ENCODE measurements at regions not wholly inside any gene's neighbourhood (a gene's known extent, or its start where the extent isn't known, plus 50 kb on each side); places are given as distances from the start of the nearest gene placed in this dataset.

- Histone ChIP-seq H2BK12ac (ENCODE audit: low read length in 2 of 2) (no peak overlapping the region), H3K23ac (ENCODE audit: low read length in 2 of 2) (no peak overlapping the region), H2BK5ac (ENCODE audit: low read depth, low read length, poor library complexity, severe bottlenecking) (no peak overlapping the region), H3K4me3 (ENCODE audit: insufficient read depth in 1 of 2, low read depth in 1 of 2, low read length in 2 of 2) (no peak overlapping the region), H3K18ac (ENCODE audit: low read depth in 1 of 2, low read length in 2 of 2) (no peak overlapping the region), H2AK5ac (ENCODE audit: low read length, severe bottlenecking) (no peak overlapping the region), H2BK120ac (ENCODE audit: low read depth, low read length) (no peak overlapping the region), H3K36me3 (ENCODE audit: control insufficient read depth in 1 of 2, insufficient read depth in 2 of 2, low read depth in 1 of 2, low read length in 2 of 2) (no peaks in the 10 kb centered on the region), H3K4me2 (ENCODE audit: low read length, poor library complexity, severe bottlenecking) (no peak overlapping the region), H3K9ac (ENCODE audit: low read length) (peak overlapping the region; percentile 70), H3K4me1 (ENCODE audit: control insufficient read depth, insufficient read depth, low read depth, low read length) (no peaks in the 10 kb centered on the region), H3K14ac (ENCODE audit: low read length in 2 of 2) (no peak overlapping the region), H3K9me3 (ENCODE audit: control insufficient read depth, low read length) (no peaks in the 10 kb centered on the region), H4K8ac (ENCODE audit: low read length) (no peak overlapping the region), H3K79me1 (replicated peaks; ENCODE audit: low read length, poor library complexity, severe bottlenecking) (no peaks in the 10 kb centered on the region), H3K27ac (ENCODE audit: low read length, poor library complexity, severe bottlenecking) (no peak overlapping the region), H2BK15ac (ENCODE audit: low read depth, poor library complexity, severe bottlenecking) (no peak overlapping the region), H2AFZ (ENCODE audit: low read depth, low read length) (no peak overlapping the region), H3K27me3 (ENCODE audit: control insufficient read depth in 1 of 2, insufficient read depth in 1 of 2, low read length in 2 of 2) (no peaks in the 10 kb centered on the region), H3K4ac (ENCODE audit: low read depth in 1 of 2, low read length in 2 of 2) (no peak overlapping the region), H4K91ac (ENCODE audit: low read length) (no peak overlapping the region)
- 79% methylated on average over 3 of the region's 3 CpGs for WGBS
- no peak for DNase-seq
Observed at GRCh38 chr1:219553934-219554502, 58.9 kb downstream of the ZC3H11B start.

- H4K8ac ChIP-seq (ENCODE audit: low read length) = no peak overlapping the region
- H2BK15ac ChIP-seq (ENCODE audit: low read depth, poor library complexity, severe bottlenecking) = no peak overlapping the region
- no peak overlapping the region for H3K18ac ChIP-seq (ENCODE audit: low read depth in 1 of 2, low read length in 2 of 2)
- H2AK5ac ChIP-seq (ENCODE audit: low read length, severe bottlenecking) = no peak overlapping the region
- no peak for DNase-seq
- no peak overlapping the region for H3K23ac ChIP-seq (ENCODE audit: low read length in 2 of 2)
- H2BK12ac ChIP-seq (ENCODE audit: low read length in 2 of 2) = no peak overlapping the region
- no peak overlapping the region for H2BK120ac ChIP-seq (ENCODE audit: low read depth, low read length)
- H3K79me1 ChIP-seq (replicated peaks; ENCODE audit: low read length, poor library complexity, severe bottlenecking) = no peaks in the 10 kb centered on the region
- no peaks in the 10 kb centered on the region for H3K36me3 ChIP-seq (ENCODE audit: control insufficient read depth in 1 of 2, insufficient read depth in 2 of 2, low read depth in 1 of 2, low read length in 2 of 2)
- H3K27ac ChIP-seq (ENCODE audit: low read length, poor library complexity, severe bottlenecking) = no peak overlapping the region
- no peaks in the 10 kb centered on the region for H3K9me3 ChIP-seq (ENCODE audit: control insufficient read depth, low read length)
- H4K91ac ChIP-seq (ENCODE audit: low read length) = no peak overlapping the region
- no peak overlapping the region for H3K4me2 ChIP-seq (ENCODE audit: low read length, poor library complexity, severe bottlenecking)
- no peak overlapping the region for H3K4ac ChIP-seq (ENCODE audit: low read depth in 1 of 2, low read length in 2 of 2)
- no peak overlapping the region for H2AFZ ChIP-seq (ENCODE audit: low read depth, low read length)
- H3K4me3 ChIP-seq (ENCODE audit: insufficient read depth in 1 of 2, low read depth in 1 of 2, low read length in 2 of 2) = no peak overlapping the region
- no peaks in the 10 kb centered on the region for H3K4me1 ChIP-seq (ENCODE audit: control insufficient read depth, insufficient read depth, low read depth, low read length)
- 77% methylated on average over 2 of the region's 2 CpGs for WGBS
- H3K9ac ChIP-seq (ENCODE audit: low read length) = peak overlapping the region; percentile 5
- no peak overlapping the region for H3K14ac ChIP-seq (ENCODE audit: low read length in 2 of 2)
- no peaks in the 10 kb centered on the region for H3K27me3 ChIP-seq (ENCODE audit: control insufficient read depth in 1 of 2, insufficient read depth in 1 of 2, low read length in 2 of 2)
- H2BK5ac ChIP-seq (ENCODE audit: low read depth, low read length, poor library complexity, severe bottlenecking) = no peak overlapping the region
Observed at GRCh38 chr1:219550201-219550600, 62.7 kb downstream of the ZC3H11B start.

GRCh38 chr1:219549215-219549614 lies 63.7 kb downstream of the ZC3H11B start:
- H4K8ac ChIP-seq (ENCODE audit: low read length) = no peak overlapping the region
- no peak overlapping the region for H3K23ac ChIP-seq (ENCODE audit: low read length in 2 of 2)
- no peak overlapping the region for H4K91ac ChIP-seq (ENCODE audit: low read length)
- H3K4ac ChIP-seq (ENCODE audit: low read depth in 1 of 2, low read length in 2 of 2) = no peak overlapping the region
- H2BK15ac ChIP-seq (ENCODE audit: low read depth, poor library complexity, severe bottlenecking) = no peak overlapping the region
- H3K36me3 ChIP-seq (ENCODE audit: control insufficient read depth in 1 of 2, insufficient read depth in 2 of 2, low read depth in 1 of 2, low read length in 2 of 2) = no peaks in the 10 kb centered on the region
- no peak for DNase-seq
- H3K4me3 ChIP-seq (ENCODE audit: insufficient read depth in 1 of 2, low read depth in 1 of 2, low read length in 2 of 2) = no peak overlapping the region
- no peak overlapping the region for H3K27ac ChIP-seq (ENCODE audit: low read length, poor library complexity, severe bottlenecking)
- no peak overlapping the region for H2AK5ac ChIP-seq (ENCODE audit: low read length, severe bottlenecking)
- H3K9ac ChIP-seq (ENCODE audit: low read length) = no peak overlapping the region
- H3K79me1 ChIP-seq (replicated peaks; ENCODE audit: low read length, poor library complexity, severe bottlenecking) = no peaks in the 10 kb centered on the region
- no peaks in the 10 kb centered on the region for H3K9me3 ChIP-seq (ENCODE audit: control insufficient read depth, low read length)
- no peak overlapping the region for H2BK120ac ChIP-seq (ENCODE audit: low read depth, low read length)
- no peak overlapping the region for H2BK5ac ChIP-seq (ENCODE audit: low read depth, low read length, poor library complexity, severe bottlenecking)
- H3K14ac ChIP-seq (ENCODE audit: low read length in 2 of 2) = no peak overlapping the region
- no peaks in the 10 kb centered on the region for H3K27me3 ChIP-seq (ENCODE audit: control insufficient read depth in 1 of 2, insufficient read depth in 1 of 2, low read length in 2 of 2)
- H2AFZ ChIP-seq (ENCODE audit: low read depth, low read length) = no peak overlapping the region
- no peak overlapping the region for H2BK12ac ChIP-seq (ENCODE audit: low read length in 2 of 2)
- no peak overlapping the region for H3K4me2 ChIP-seq (ENCODE audit: low read length, poor library complexity, severe bottlenecking)
- no peaks in the 10 kb centered on the region for H3K4me1 ChIP-seq (ENCODE audit: control insufficient read depth, insufficient read depth, low read depth, low read length)
- no peak overlapping the region for H3K18ac ChIP-seq (ENCODE audit: low read depth in 1 of 2, low read length in 2 of 2)

GRCh38 chr1:219548386-219548785 lies 64.5 kb downstream of the ZC3H11B start:
- no peak overlapping the region for H3K9ac ChIP-seq (ENCODE audit: low read length)
- H3K27ac ChIP-seq (ENCODE audit: low read length, poor library complexity, severe bottlenecking) = no peak overlapping the region
- no peaks in the 10 kb centered on the region for H3K9me3 ChIP-seq (ENCODE audit: control insufficient read depth, low read length)
- DNase-seq = no peak
- 97% methylated on average over 1 of the region's 1 CpG for WGBS
- no peak overlapping the region for H4K8ac ChIP-seq (ENCODE audit: low read length)
- H2BK120ac ChIP-seq (ENCODE audit: low read depth, low read length) = no peak overlapping the region
- H2BK15ac ChIP-seq (ENCODE audit: low read depth, poor library complexity, severe bottlenecking) = no peak overlapping the region
- H2BK5ac ChIP-seq (ENCODE audit: low read depth, low read length, poor library complexity, severe bottlenecking) = no peak overlapping the region
- no peaks in the 10 kb centered on the region for H3K79me1 ChIP-seq (replicated peaks; ENCODE audit: low read length, poor library complexity, severe bottlenecking)
- no peaks in the 10 kb centered on the region for H3K36me3 ChIP-seq (ENCODE audit: control insufficient read depth in 1 of 2, insufficient read depth in 2 of 2, low read depth in 1 of 2, low read length in 2 of 2)
- H2AFZ ChIP-seq (ENCODE audit: low read depth, low read length) = no peak overlapping the region
- no peak overlapping the region for H4K91ac ChIP-seq (ENCODE audit: low read length)
- no peaks in the 10 kb centered on the region for H3K27me3 ChIP-seq (ENCODE audit: control insufficient read depth in 1 of 2, insufficient read depth in 1 of 2, low read length in 2 of 2)
- H3K4ac ChIP-seq (ENCODE audit: low read depth in 1 of 2, low read length in 2 of 2) = no peak overlapping the region
- H3K4me3 ChIP-seq (ENCODE audit: insufficient read depth in 1 of 2, low read depth in 1 of 2, low read length in 2 of 2) = no peak overlapping the region
- H3K4me1 ChIP-seq (ENCODE audit: control insufficient read depth, insufficient read depth, low read depth, low read length) = no peaks in the 10 kb centered on the region
- H2BK12ac ChIP-seq (ENCODE audit: low read length in 2 of 2) = no peak overlapping the region
- H3K18ac ChIP-seq (ENCODE audit: low read depth in 1 of 2, low read length in 2 of 2) = no peak overlapping the region
- no peak overlapping the region for H3K14ac ChIP-seq (ENCODE audit: low read length in 2 of 2)
- no peak overlapping the region for H2AK5ac ChIP-seq (ENCODE audit: low read length, severe bottlenecking)
- H3K4me2 ChIP-seq (ENCODE audit: low read length, poor library complexity, severe bottlenecking) = no peak overlapping the region
- no peak overlapping the region for H3K23ac ChIP-seq (ENCODE audit: low read length in 2 of 2)

Data from mesenchymal stem cell (in vitro differentiated cells and primary cell).